Lower leg skin (tissue), 3 donors: ENCODE measurements at regions not wholly inside any gene's neighbourhood (a gene's known extent, or its start where the extent isn't known, plus 50 kb on each side); places are given as distances from the start of the nearest gene placed in this dataset.

Experiments used
- POLR2A ChIP-seq, 2 donors: fragments of 450-650 bp; IDR thresholded peaks; one replicate each; pipeline ENCODE4 v1.6.1; 2016 to 2017; ENCODE audit warnings: antibody characterized with exemption in 2 of 2, mild to moderate bottlenecking in 1 of 2, moderate library complexity in 1 of 2
- TF ChIP-seq, protein P1 (sequence below), 3 donors: fragments of 450-650 bp; IDR thresholded peaks; one replicate each; pipeline ENCODE4 v1.5.1; 2016; ENCODE audit warnings: antibody characterized with exemption in 3 of 3, mild to moderate bottlenecking in 3 of 3, moderate library complexity in 2 of 3

DNA sequence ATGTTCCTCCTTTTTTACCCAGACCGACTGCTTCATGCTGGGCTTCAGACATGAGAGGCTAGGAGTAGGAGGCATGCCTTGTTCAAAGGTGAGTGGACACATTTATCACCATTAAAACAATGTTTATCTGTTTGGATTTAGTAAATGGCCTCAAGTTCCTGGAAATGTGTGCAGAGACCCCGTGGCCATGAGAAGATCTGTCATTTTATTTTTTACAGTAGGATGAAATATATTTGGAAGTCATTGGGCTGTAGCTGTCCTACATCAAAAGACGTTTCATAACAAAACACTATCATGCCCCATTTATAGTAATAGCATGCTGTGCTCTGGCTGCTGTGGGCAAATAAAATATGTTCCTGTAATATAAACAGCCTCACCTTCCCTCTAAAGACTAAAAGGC is 403.9 kb upstream of the TNP1 start:
- TF ChIP-seq, protein P1, sequence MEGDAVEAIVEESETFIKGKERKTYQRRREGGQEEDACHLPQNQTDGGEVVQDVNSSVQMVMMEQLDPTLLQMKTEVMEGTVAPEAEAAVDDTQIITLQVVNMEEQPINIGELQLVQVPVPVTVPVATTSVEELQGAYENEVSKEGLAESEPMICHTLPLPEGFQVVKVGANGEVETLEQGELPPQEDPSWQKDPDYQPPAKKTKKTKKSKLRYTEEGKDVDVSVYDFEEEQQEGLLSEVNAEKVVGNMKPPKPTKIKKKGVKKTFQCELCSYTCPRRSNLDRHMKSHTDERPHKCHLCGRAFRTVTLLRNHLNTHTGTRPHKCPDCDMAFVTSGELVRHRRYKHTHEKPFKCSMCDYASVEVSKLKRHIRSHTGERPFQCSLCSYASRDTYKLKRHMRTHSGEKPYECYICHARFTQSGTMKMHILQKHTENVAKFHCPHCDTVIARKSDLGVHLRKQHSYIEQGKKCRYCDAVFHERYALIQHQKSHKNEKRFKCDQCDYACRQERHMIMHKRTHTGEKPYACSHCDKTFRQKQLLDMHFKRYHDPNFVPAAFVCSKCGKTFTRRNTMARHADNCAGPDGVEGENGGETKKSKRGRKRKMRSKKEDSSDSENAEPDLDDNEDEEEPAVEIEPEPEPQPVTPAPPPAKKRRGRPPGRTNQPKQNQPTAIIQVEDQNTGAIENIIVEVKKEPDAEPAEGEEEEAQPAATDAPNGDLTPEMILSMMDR (IDR thresholded peaks at IDR 0.05): no peak
- no peak for TF ChIP-seq POLR2A (IDR thresholded peaks at IDR 0.05)
